SK-N-SH (cell line): ENCODE measurements at regions not wholly inside any gene's neighbourhood (a gene's known extent, or its start where the extent isn't known, plus 50 kb on each side); places are given as distances from the start of the nearest gene placed in this dataset.

ENCODE experiments used
- CTCF ChIA-PET: fragments of 300-600, 350-600 bp; formaldehyde crosslinking; extraction: SDS; loops from one replicate; lab custom pipeline; 2021; lab: Yijun Ruan, JAX
- POLR2A ChIA-PET: fragments of 350-600 bp; sonication (Branson Sonifier 250); formaldehyde crosslinking; extraction: SDS; loops from one replicate; lab custom pipeline; 2020; ENCODE audit warnings: antibody characterized with exemption, inconsistent platforms; lab: Yijun Ruan, JAX
- DNase-seq: peaks from one replicate; pipeline ENCODE4 v3.0.0; 2012
- H2AFZ ChIP-seq: fragments of 200-600 bp; sonication (generic); 2 replicates; pipeline ENCODE4 v1.8.1; 2016; ENCODE audit warnings: antibody characterized with exemption, mild to moderate bottlenecking, low read depth
- H3F3A ChIP-seq: fragments of 200-600 bp; sonication (generic); replicated peaks from 2 replicates; pipeline ENCODE3; 2016; ENCODE audit warnings: antibody characterized with exemption, mild to moderate bottlenecking; ENCODE audit not compliant: insufficient read depth
- H3K27ac ChIP-seq, 2 experiments: fragments of 200-500 bp in 1 of 2; fragments of 200-600 bp in 1 of 2; sonication (Bioruptor generic) in 1 of 2; sonication (generic), shearing (Covaris generic) in 1 of 2; 2 replicates each; pipeline versions ENCODE4 v1.5.1 to v1.6.1; 2014 to 2016; ENCODE audit warnings: low read depth in 2 of 2, inconsistent platforms in 1 of 2, low read length in 1 of 2, mild to moderate bottlenecking in 1 of 2, mixed read lengths in 1 of 2
- H3K27me3 ChIP-seq: fragments of 200-600 bp; sonication (generic), shearing (Covaris generic); 2 replicates; pipeline ENCODE4 v1.6.1; 2016; ENCODE audit warnings: mixed run types; ENCODE audit not compliant: insufficient read depth
- H3K36me3 ChIP-seq, 2 experiments: fragments of 200-500 bp in 1 of 2; fragments of 200-600 bp in 1 of 2; sonication (Bioruptor generic) in 1 of 2; sonication (generic) in 1 of 2; replicated peaks in 1 of 2; 2 replicates each; pipeline versions ENCODE3 to v1.5.1; 2014 to 2016; ENCODE audit warnings: low read length in 1 of 2, mild to moderate bottlenecking in 1 of 2; ENCODE audit not compliant: insufficient read depth in 2 of 2, control insufficient read depth in 1 of 2
- H3K4me1 ChIP-seq, 2 experiments: fragments of 200-500 bp in 1 of 2; fragments of 200-600 bp in 1 of 2; sonication (Bioruptor generic) in 1 of 2; sonication (generic), shearing (Covaris generic) in 1 of 2; 2 replicates each; pipeline versions ENCODE4 v1.5.1 to v1.6.1; 2014 to 2016; ENCODE audit warnings: low read depth in 1 of 2, low read length in 1 of 2, mixed run types in 1 of 2; ENCODE audit not compliant: insufficient read depth in 2 of 2, control insufficient read depth in 1 of 2
- H3K4me2 ChIP-seq: fragments of 200-600 bp; sonication (generic), shearing (Covaris generic); 2 replicates; pipeline ENCODE4 v1.6.1; 2017; ENCODE audit warnings: mixed run types
- H3K4me3 ChIP-seq, 2 experiments: fragments of 200-500 bp in 1 of 2; fragments of 200-600 bp in 1 of 2; sonication (Bioruptor generic) in 1 of 2; sonication (generic), shearing (Covaris generic) in 1 of 2; 2 replicates each; pipeline versions ENCODE4 v1.5.1 to v1.8.1; 2014 to 2016; ENCODE audit warnings: low read depth in 2 of 2, inconsistent platforms in 1 of 2, low read length in 1 of 2, mild to moderate bottlenecking in 1 of 2, mixed read lengths in 1 of 2, moderate library complexity in 1 of 2
- H3K79me2 ChIP-seq: fragments of 200-600 bp; sonication (generic); 2 replicates; pipeline ENCODE4 v1.8.1; 2017; ENCODE audit warnings: mild to moderate bottlenecking; ENCODE audit not compliant: insufficient read depth
- H3K9ac ChIP-seq: fragments of 200-600 bp; sonication (generic); 2 replicates; pipeline ENCODE4 v1.6.1; 2017; ENCODE audit warnings: mixed run types
- H3K9me2 ChIP-seq: fragments of 200-600 bp; sonication (generic); 2 replicates; pipeline ENCODE4 v1.6.1; 2017; ENCODE audit warnings: mixed run types
- H3K9me3 ChIP-seq: fragments of 200-600 bp; sonication (generic); 2 replicates; pipeline ENCODE4 v1.6.1; 2017; ENCODE audit warnings: mixed run types, mild to moderate bottlenecking, moderate library complexity
- H4K20me1 ChIP-seq: fragments of 200-600 bp; sonication (generic); 2 replicates; pipeline ENCODE4 v1.6.1; 2017; ENCODE audit warnings: mild to moderate bottlenecking, mixed run types; ENCODE audit not compliant: insufficient read depth
- CHD2 ChIP-seq: fragments of 150-350 bp; IDR thresholded peaks from 2 replicates; pipeline ENCODE4 v1.6.1; 2018; ENCODE audit warnings: low read length; ENCODE audit not compliant: partially characterized antibody
- CTCF ChIP-seq: fragments of 200-600 bp; sonication (generic); IDR thresholded peaks from 2 replicates; pipeline ENCODE4 v1.6.1; 2017; ENCODE audit warnings: antibody characterized with exemption, mild to moderate bottlenecking, moderate library complexity
- EZH2phosphoT487 ChIP-seq: fragments of 200-600 bp; sonication (generic); IDR thresholded peaks from 2 replicates; pipeline ENCODE4 v1.6.1; 2017; ENCODE audit warnings: low read depth, mixed run types, mild to moderate bottlenecking, antibody characterized with exemption, moderate library complexity, borderline replicate concordance
- IRF3 ChIP-seq: fragments of 150-350 bp; IDR thresholded peaks from 2 replicates; pipeline ENCODE4 v1.6.1; 2016; ENCODE audit warnings: mild to moderate bottlenecking, low read depth, low read length
- MAX ChIP-seq: IDR thresholded peaks from 2 replicates; pipeline ENCODE4 v1.4.0; 2012; ENCODE audit warnings: low read depth
- PBX3 ChIP-seq: IDR thresholded peaks from 2 replicates; pipeline ENCODE4; 2012
- RAD21 ChIP-seq: IDR thresholded peaks from 2 replicates; pipeline ENCODE4 v1.6.1; 2012; ENCODE audit warnings: mild to moderate bottlenecking, low read length
- RFX5 ChIP-seq: IDR thresholded peaks from 2 replicates; pipeline ENCODE4 v1.6.1; 2012; ENCODE audit warnings: mild to moderate bottlenecking, improper control_type of control experiment, low read length
- RXRA ChIP-seq: IDR thresholded peaks from 2 replicates; pipeline ENCODE4 v1.4.0; 2012; ENCODE audit warnings: low read depth, mild to moderate bottlenecking, borderline replicate concordance
- SIN3A ChIP-seq: IDR thresholded peaks from 2 replicates; pipeline ENCODE4 v1.6.1; 2012; ENCODE audit warnings: low read depth, mild to moderate bottlenecking, low read length, moderate library complexity, borderline replicate concordance
- TCF12 ChIP-seq: IDR thresholded peaks from 2 replicates; pipeline ENCODE4 v1.4.0; 2012
- ZBTB33 ChIP-seq: IDR thresholded peaks from 2 replicates; pipeline ENCODE4 v1.4.0; 2012; ENCODE audit warnings: low read depth, borderline replicate concordance
- WGBS: methylation state at CpG from one replicate; pipeline ENCODE4 v1.1.6; 2017; ENCODE audit warnings: low lambda C conversion rate; 5-methylcytosine and 5-hydroxymethylcytosine counted together
- TF ChIP-seq, protein P1 (sequence below): fragments of 150-350 bp; IDR thresholded peaks from 2 replicates; pipeline ENCODE4 v1.6.1; 2017; ENCODE audit warnings: antibody characterized with exemption, low read length, low read depth, borderline replicate concordance
- TF ChIP-seq, protein P2 (sequence below): IDR thresholded peaks from 2 replicates; pipeline ENCODE4 v1.6.1; 2012; ENCODE audit warnings: mild to moderate bottlenecking, low read depth, low read length, moderate library complexity

DNA sequence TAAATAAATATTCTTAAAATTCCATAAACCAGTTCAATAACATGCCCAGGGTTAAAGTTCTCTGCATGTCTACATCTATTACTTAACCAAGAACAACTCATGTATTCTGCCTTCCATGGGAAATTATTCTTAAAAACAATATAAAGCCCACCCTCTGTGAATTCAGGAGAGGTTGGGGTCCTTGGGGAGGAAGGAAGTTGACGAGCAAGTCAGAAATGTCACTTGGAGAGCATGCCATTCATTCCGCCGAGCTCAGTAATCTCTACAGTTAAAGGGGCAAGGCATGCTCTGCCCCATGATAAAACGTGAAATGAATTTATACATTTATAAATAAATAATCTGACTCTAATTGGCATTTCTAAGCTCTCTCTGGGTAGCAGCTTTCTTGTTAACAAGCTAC is 405.1 kb downstream of the TOX3 start (continued):
- TF ChIP-seq, protein P1, sequence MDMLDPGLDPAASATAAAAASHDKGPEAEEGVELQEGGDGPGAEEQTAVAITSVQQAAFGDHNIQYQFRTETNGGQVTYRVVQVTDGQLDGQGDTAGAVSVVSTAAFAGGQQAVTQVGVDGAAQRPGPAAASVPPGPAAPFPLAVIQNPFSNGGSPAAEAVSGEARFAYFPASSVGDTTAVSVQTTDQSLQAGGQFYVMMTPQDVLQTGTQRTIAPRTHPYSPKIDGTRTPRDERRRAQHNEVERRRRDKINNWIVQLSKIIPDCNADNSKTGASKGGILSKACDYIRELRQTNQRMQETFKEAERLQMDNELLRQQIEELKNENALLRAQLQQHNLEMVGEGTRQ, result no peak
- TF ChIP-seq CHD2 (no peak), ZBTB33 (no peak), TCF12 (no peak), EZH2phosphoT487 (no peak), PBX3 (no peak), RAD21 (no peak), SIN3A (no peak), RFX5 (no peak)

DNA sequence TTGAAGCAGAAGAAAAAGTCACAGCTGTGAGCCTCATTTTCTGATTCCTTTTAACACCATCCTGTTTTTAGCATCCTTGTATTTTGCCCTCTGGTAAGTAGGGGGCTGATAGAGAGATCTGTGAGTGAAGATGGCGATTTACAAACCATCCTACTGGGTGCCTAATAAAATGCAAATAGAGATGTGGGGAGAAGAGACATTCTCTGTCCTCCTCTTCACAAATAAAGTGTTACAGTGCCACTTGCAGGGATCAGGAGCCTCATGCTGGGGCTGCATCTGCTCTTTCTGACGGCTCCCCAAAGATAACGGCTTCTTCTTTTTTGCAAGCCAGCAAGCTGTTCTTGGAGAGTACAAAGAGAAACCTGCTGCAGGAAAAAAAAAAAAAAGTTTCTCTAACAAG is 418.6 kb downstream of the TOX3 start:
- Histone ChIP-seq H3K4me1 (no peaks in the 10 kb centered on the region), H4K20me1 (no peaks in the 10 kb centered on the region), H3F3A (no peaks in the 10 kb centered on the region), H3K9me3 (no peaks in the 10 kb centered on the region), H3K9me2 (no peaks in the 10 kb centered on the region), H3K9ac (no peak overlapping the region), H3K4me3 (no peak overlapping the region), H3K36me3 (no peaks in the 10 kb centered on the region), H3K4me2 (no peak overlapping the region), H3K79me2 (no peaks in the 10 kb centered on the region), H3K27me3 (no peaks in the 10 kb centered on the region), H3K27ac (no peak overlapping the region), H2AFZ (no peak overlapping the region)
- DNase-seq, result no peak
- POLR2A ChIA-PET, result interaction anchor here (0.6 kb wide), 1 partner anchor 1174 kb away, joined by 4 read pairs; no protein-coding TSS in a partner anchor
- WGBS, result 5% methylated on average over 3 of the region's 3 CpGs
- no peak for TF ChIP-seq RXRA
- TF ChIP-seq, protein P2, sequence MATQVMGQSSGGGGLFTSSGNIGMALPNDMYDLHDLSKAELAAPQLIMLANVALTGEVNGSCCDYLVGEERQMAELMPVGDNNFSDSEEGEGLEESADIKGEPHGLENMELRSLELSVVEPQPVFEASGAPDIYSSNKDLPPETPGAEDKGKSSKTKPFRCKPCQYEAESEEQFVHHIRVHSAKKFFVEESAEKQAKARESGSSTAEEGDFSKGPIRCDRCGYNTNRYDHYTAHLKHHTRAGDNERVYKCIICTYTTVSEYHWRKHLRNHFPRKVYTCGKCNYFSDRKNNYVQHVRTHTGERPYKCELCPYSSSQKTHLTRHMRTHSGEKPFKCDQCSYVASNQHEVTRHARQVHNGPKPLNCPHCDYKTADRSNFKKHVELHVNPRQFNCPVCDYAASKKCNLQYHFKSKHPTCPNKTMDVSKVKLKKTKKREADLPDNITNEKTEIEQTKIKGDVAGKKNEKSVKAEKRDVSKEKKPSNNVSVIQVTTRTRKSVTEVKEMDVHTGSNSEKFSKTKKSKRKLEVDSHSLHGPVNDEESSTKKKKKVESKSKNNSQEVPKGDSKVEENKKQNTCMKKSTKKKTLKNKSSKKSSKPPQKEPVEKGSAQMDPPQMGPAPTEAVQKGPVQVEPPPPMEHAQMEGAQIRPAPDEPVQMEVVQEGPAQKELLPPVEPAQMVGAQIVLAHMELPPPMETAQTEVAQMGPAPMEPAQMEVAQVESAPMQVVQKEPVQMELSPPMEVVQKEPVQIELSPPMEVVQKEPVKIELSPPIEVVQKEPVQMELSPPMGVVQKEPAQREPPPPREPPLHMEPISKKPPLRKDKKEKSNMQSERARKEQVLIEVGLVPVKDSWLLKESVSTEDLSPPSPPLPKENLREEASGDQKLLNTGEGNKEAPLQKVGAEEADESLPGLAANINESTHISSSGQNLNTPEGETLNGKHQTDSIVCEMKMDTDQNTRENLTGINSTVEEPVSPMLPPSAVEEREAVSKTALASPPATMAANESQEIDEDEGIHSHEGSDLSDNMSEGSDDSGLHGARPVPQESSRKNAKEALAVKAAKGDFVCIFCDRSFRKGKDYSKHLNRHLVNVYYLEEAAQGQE, result no peak
- TF ChIP-seq TCF12, result no peak
- no peak for TF ChIP-seq IRF3
- no peak for TF ChIP-seq CTCF
- no peak for TF ChIP-seq ZBTB33
- TF ChIP-seq MAX, result no peak
- CTCF ChIA-PET, result interaction anchor here (1.3 kb wide), 1 partner anchor 9 kb away, joined by 3 read pairs; no protein-coding TSS in a partner anchor
